T-cell (primary cell): ENCODE measurements at regions not wholly inside any gene's neighbourhood (a gene's known extent, or its start where the extent isn't known, plus 50 kb on each side); places are given as distances from the start of the nearest gene placed in this dataset.

Experiments
- ATAC-seq, 4 experiments: fragments of 200-7000 bp in 3 of 4; fragments of 150-1000 bp in 1 of 4; cut with Tn5 transposase; replicated peaks in 1 of 4; 1 replicate in 3 of 4; 2 replicates in 1 of 4; pipeline ENCODE4 v1.10.0; 2021; ENCODE audit warnings: moderate library complexity in 3 of 4, mild to moderate bottlenecking in 2 of 4, moderate number of reproducible peaks in 1 of 4
- CTCF ChIA-PET, 2 donors: fragments of 300-600 bp; sonication (Branson Sonifier 250); formaldehyde crosslinking; loops; one replicate each; lab custom pipeline; 2022; ENCODE audit warnings: antibody characterized with exemption in 2 of 2; lab: Charles Lee
- POLR2A ChIA-PET, 2 donors: fragments of 300-600 bp; sonication (Branson Sonifier 250); formaldehyde crosslinking; loops; one replicate each; lab custom pipeline; 2022; ENCODE audit warnings: antibody characterized with exemption in 2 of 2; lab: Charles Lee
- DNase-seq, 35 experiments: peaks; one replicate each; pipeline versions ENCODE4 v3.0.0 to v3.0.0-alpha.2; 2013 to 2023
- H3K27ac ChIP-seq: one replicate; pipeline ENCODE4 v1.5.1; 2013; ENCODE audit warnings: low read length
- H3K27me3 ChIP-seq, 2 experiments: replicated peaks in 1 of 2; 1 replicate in 1 of 2; 2 replicates in 1 of 2; pipeline versions ENCODE4 v1.6.1 to v1.7.0; 2013; ENCODE audit warnings: low read length in 1 of 2, mixed read lengths in 1 of 2; ENCODE audit not compliant: control insufficient read depth in 2 of 2, insufficient read depth in 2 of 2; ENCODE audit errors: extremely low read depth in 1 of 2
- H3K36me3 ChIP-seq, 2 donors: 1 replicate in 1 of 2; 2 replicates in 1 of 2; pipeline versions ENCODE4 v1.6.1 to v1.7.0; 2013; ENCODE audit warnings: low read length in 1 of 2; ENCODE audit not compliant: control insufficient read depth in 2 of 2, insufficient read depth in 1 of 2; ENCODE audit errors: extremely low read depth in 1 of 2
- H3K4me1 ChIP-seq, 2 experiments: 1 replicate in 1 of 2; 2 replicates in 1 of 2; pipeline versions ENCODE4 v1.6.1 to v1.7.0; 2013; ENCODE audit warnings: low read length in 2 of 2, mixed read lengths in 1 of 2; ENCODE audit not compliant: insufficient read depth in 2 of 2, control insufficient read depth in 1 of 2; ENCODE audit errors: extremely low read depth in 1 of 2
- H3K4me3 ChIP-seq, 2 donors: 1 replicate in 1 of 2; 2 replicates in 1 of 2; pipeline versions ENCODE4 v1.5.1 to v1.7.0; 2013; ENCODE audit warnings: mild to moderate bottlenecking in 2 of 2, low read length in 1 of 2, moderate library complexity in 1 of 2; ENCODE audit not compliant: control insufficient read depth in 1 of 2; ENCODE audit errors: extremely low read depth in 1 of 2
- H3K9me3 ChIP-seq: 2 replicates; pipeline ENCODE4 v1.7.0; 2013
- H3K27ac Mint-ChIP-seq, 2 donors: one replicate each; pipeline ENCODE4 v1.8.0; 2020 to 2021; ENCODE audit warnings: mild to moderate bottlenecking in 2 of 2, mixed read lengths in 2 of 2
- H3K27me3 Mint-ChIP-seq, 2 donors: one replicate each; pipeline ENCODE4 v1.8.0; 2021 to 2022; ENCODE audit warnings: mixed read lengths in 2 of 2
- H3K36me3 Mint-ChIP-seq: one replicate; pipeline ENCODE4 v1.8.0; 2021; ENCODE audit warnings: mixed read lengths
- H3K4me1 Mint-ChIP-seq, 3 donors: one replicate each; pipeline ENCODE4 v1.8.0; 2020 to 2022; ENCODE audit warnings: mixed read lengths in 3 of 3, mild to moderate bottlenecking in 1 of 3
- H3K4me3 Mint-ChIP-seq, 3 donors: one replicate each; pipeline ENCODE4 v1.8.0; 2020 to 2022; ENCODE audit warnings: mild to moderate bottlenecking in 3 of 3, mixed read lengths in 3 of 3, moderate library complexity in 3 of 3
- H3K9me3 Mint-ChIP-seq, 3 donors: one replicate each; pipeline ENCODE4 v1.8.0; 2020 to 2022; ENCODE audit warnings: mixed read lengths in 3 of 3
- WGBS: methylation state at CpG from one replicate; pipeline ENCODE4 v1.1.5; 2013; ENCODE audit warnings: missing lambda C conversion rate; ENCODE audit not compliant: insufficient coverage; 5-methylcytosine and 5-hydroxymethylcytosine counted together

DNA sequence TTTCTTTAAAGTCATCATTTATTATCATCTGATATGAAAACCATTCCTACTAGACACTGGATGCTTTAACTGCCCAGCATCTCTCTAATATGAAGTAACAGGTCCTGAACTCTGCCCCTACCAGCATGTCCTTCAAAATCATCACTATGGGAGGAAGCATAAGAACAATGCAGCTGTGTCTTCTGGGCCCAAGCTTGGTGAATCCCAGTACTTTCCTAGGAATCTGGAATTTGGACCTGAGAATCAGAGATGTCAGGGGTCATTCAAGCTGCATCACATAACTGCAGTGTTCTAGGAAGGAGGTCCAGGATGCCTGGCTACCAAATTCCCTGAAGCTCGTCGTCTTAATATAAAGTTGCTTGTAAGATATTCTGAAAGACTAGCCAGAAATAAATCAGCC is 182.7 kb downstream of the AHR start:
- no peak overlapping the region for H3K4me3 ChIP-seq
- WGBS = no CpG with 5 or more reads among the region's 2 CpGs
- Mint-ChIP-seq H3K4me1 (no peaks in the 10 kb centered on the region), H3K4me3 (no peak overlapping the region), H3K27ac (no peak overlapping the region), H3K9me3 (no peaks in the 10 kb centered on the region), H3K36me3 (no peaks in the 10 kb centered on the region), H3K27me3 (no peaks in the 10 kb centered on the region)
- H3K9me3 ChIP-seq = no peaks in the 10 kb centered on the region
- POLR2A ChIA-PET = no interaction called here
- CTCF ChIA-PET = no interaction called here
- no peaks in the 10 kb centered on the region for H3K27me3 ChIP-seq
- no peak for ATAC-seq
- no peak overlapping the region for H3K27ac ChIP-seq
- no peak for DNase-seq
- no peaks in the 10 kb centered on the region for H3K4me1 ChIP-seq
- no peaks in the 10 kb centered on the region for H3K36me3 ChIP-seq

DNA sequence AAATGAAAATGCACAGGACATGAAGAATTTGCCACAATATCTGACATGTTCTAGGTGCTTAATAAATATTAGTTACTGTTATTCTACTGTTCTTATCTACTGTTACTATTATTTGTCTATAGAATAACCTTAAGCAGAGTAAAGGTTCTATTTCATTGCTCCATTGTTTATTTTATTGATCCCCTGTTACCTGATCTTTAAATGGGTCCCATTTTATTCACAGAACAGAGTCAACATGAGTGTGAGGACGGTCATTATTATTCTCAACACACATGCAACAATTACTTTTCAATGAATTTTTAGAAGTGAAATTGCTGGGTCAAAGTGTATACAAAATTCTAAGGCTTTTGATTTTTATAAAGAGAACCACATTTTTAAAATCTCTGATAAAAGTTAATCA is 186.9 kb downstream of the AHR start:
- Mint-ChIP-seq H3K36me3 (no peaks in the 10 kb centered on the region), H3K27me3 (no peaks in the 10 kb centered on the region), H3K4me1 (peaks cover under 1 to 18% (median 8%) of the 10 kb centered on the region in 3 donors), H3K4me3 (no peak overlapping the region), H3K9me3 (no peaks in the 10 kb centered on the region), H3K27ac (no peak overlapping the region)
- Histone ChIP-seq H3K4me1 (peaks cover 0 to 8% of the 10 kb centered on the region in 2 experiments), H3K27ac (no peak overlapping the region), H3K9me3 (no peaks in the 10 kb centered on the region), H3K4me3 (no peak overlapping the region), H3K36me3 (no peaks in the 10 kb centered on the region), H3K27me3 (no peaks in the 10 kb centered on the region)
- ChIA-PET POLR2A (no interaction called here), CTCF (no interaction called here)
- ATAC-seq = no peak
- no peak for DNase-seq
- no CpG with 5 or more reads among the region's 1 CpG for WGBS

DNA sequence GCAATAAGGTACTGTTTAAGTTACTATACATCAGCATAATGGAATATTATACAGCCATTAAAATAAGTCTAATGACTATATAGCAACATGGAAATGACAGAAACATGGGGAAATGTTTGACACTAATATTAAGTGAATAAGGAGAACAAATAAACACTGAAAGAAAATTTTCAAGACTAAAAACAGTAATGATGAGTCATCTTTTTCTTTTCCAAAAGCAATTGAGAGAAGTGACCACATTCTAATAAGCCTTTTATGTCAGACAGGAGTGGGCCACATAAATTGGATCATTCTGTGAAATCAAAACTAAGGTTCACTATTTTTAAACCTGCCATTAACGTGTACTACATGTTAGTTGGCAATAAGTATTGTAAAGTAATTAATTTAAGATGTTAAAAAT is 187.5 kb downstream of the AHR start:
- H3K27ac Mint-ChIP-seq = no peak overlapping the region
- no peaks in the 10 kb centered on the region for H3K27me3 Mint-ChIP-seq
- Histone ChIP-seq H3K27ac (no peak overlapping the region), H3K4me3 (no peak overlapping the region), H3K4me1 (peaks cover 0 to 10% of the 10 kb centered on the region in 2 experiments), H3K9me3 (no peaks in the 10 kb centered on the region), H3K27me3 (no peaks in the 10 kb centered on the region), H3K36me3 (no peaks in the 10 kb centered on the region)
- ATAC-seq (no peak), DNase-seq (no peak)
- WGBS = no CpG with 5 or more reads among the region's 1 CpG
- H3K9me3 Mint-ChIP-seq = no peaks in the 10 kb centered on the region
- peaks cover 5 to 24% (median 11%) of the 10 kb centered on the region in 3 donors for H3K4me1 Mint-ChIP-seq
- ChIA-PET CTCF (no interaction called here), POLR2A (no interaction called here)
- H3K4me3 Mint-ChIP-seq = no peak overlapping the region
- no peaks in the 10 kb centered on the region for H3K36me3 Mint-ChIP-seq

DNA sequence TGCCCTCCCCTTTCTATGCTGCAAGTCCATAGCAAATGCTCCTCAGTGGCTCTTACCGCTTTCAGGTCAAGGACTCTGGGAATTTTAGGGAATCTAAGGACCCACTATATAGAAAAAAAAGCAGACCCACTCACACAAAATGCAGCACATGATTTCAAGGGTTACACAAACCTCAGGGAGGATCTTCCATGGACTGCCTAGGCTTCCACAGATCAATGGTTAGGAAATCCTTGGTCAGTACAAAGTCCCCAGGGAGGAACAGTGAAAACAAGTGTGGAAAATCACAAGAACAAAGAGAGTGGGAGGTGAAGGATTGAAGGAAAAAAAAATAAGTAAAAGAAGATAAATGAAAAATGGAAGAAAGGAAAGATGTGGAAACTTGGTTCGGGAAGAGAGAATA is 188.4 kb downstream of the AHR start:
- H3K27me3 Mint-ChIP-seq = no peaks in the 10 kb centered on the region
- no peak for DNase-seq
- peaks cover 6 to 28% (median 13%) of the 10 kb centered on the region in 3 donors for H3K4me1 Mint-ChIP-seq
- ChIA-PET POLR2A (no interaction called here), CTCF (no interaction called here)
- no peaks in the 10 kb centered on the region for H3K9me3 Mint-ChIP-seq
- no peaks in the 10 kb centered on the region for H3K36me3 ChIP-seq
- WGBS = 100% methylated on average over 1 of the region's 2 CpGs
- no peaks in the 10 kb centered on the region for H3K9me3 ChIP-seq
- no peak for ATAC-seq
- no peak overlapping the region for H3K4me3 ChIP-seq
- H3K36me3 Mint-ChIP-seq = no peaks in the 10 kb centered on the region
- H3K27me3 ChIP-seq = no peaks in the 10 kb centered on the region
- H3K27ac Mint-ChIP-seq = no peak overlapping the region
- peaks cover 0 to 10% of the 10 kb centered on the region in 2 experiments for H3K4me1 ChIP-seq
- no peak overlapping the region for H3K27ac ChIP-seq
- no peak overlapping the region for H3K4me3 Mint-ChIP-seq

DNA sequence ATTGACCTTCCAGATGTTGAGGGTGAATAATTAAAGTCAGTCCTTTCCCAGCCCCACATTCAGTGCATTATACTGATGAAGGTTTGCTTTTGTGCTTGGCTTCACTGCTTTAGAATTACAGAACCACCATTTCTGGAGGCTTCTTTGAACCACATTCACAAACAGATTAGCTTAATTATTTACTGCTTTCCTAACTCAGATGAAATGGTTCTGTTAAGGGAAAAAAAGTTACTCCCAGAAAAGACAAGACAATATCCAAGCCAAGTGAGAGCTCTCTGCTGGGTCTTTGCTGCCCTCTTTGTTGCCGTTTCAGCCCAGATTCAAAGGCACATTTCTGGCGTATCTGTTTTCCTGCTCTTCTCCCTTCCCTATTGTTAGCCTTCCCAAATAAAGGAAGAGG is 188.9 kb downstream of the AHR start:
- H3K4me1 ChIP-seq = peaks cover 0 to 10% of the 10 kb centered on the region in 2 experiments
- DNase-seq (no peak), ATAC-seq (no peak)
- no peaks in the 10 kb centered on the region for H3K9me3 Mint-ChIP-seq
- CTCF ChIA-PET = no interaction called here
- no peaks in the 10 kb centered on the region for H3K36me3 ChIP-seq
- peaks cover 6 to 28% (median 13%) of the 10 kb centered on the region in 3 donors for H3K4me1 Mint-ChIP-seq
- 100% methylated on average over 2 of the region's 2 CpGs for WGBS
- H3K4me3 Mint-ChIP-seq = no peak overlapping the region
- POLR2A ChIA-PET = no interaction called here
- no peaks in the 10 kb centered on the region for H3K27me3 Mint-ChIP-seq
- no peaks in the 10 kb centered on the region for H3K27me3 ChIP-seq
- no peaks in the 10 kb centered on the region for H3K9me3 ChIP-seq
- no peak overlapping the region for H3K4me3 ChIP-seq
- H3K36me3 Mint-ChIP-seq = no peaks in the 10 kb centered on the region
- no peak overlapping the region for H3K27ac ChIP-seq
- no peak overlapping the region for H3K27ac Mint-ChIP-seq

DNA sequence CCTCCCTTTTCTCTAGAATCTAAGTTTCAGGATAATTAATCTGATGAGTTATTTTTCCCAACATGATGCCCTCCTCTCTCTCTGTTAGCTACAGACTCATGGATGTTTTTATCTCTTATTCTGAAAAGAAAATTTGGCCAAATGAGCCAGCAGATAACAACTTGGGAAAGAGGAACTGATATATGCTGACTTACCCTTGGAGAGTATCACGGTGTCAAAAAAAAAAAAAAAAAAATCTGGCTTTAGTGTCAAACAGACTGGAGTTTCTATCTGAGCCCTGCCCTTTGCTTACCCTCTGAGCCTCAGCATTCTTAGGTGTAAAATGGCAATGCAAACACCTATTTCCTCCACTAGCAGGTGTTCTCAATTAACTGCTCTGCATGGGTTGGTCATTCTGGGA is 190.4 kb downstream of the AHR start:
- Histone ChIP-seq H3K4me3 (no peak overlapping the region), H3K27me3 (no peaks in the 10 kb centered on the region), H3K27ac (no peak overlapping the region), H3K4me1 (peaks cover 0 to 15% of the 10 kb centered on the region in 2 experiments), H3K9me3 (no peaks in the 10 kb centered on the region), H3K36me3 (no peaks in the 10 kb centered on the region)
- H3K27me3 Mint-ChIP-seq = no peaks in the 10 kb centered on the region
- WGBS = no CpG with 5 or more reads among the region's 1 CpG
- H3K36me3 Mint-ChIP-seq = no peaks in the 10 kb centered on the region
- no peaks in the 10 kb centered on the region for H3K9me3 Mint-ChIP-seq
- ATAC-seq (no peak), DNase-seq (no peak)
- no peak overlapping the region for H3K4me3 Mint-ChIP-seq
- POLR2A ChIA-PET = no interaction called here
- peaks cover 6 to 28% (median 13%) of the 10 kb centered on the region in 3 donors for H3K4me1 Mint-ChIP-seq
- no peak overlapping the region for H3K27ac Mint-ChIP-seq
- CTCF ChIA-PET = no interaction called here

DNA sequence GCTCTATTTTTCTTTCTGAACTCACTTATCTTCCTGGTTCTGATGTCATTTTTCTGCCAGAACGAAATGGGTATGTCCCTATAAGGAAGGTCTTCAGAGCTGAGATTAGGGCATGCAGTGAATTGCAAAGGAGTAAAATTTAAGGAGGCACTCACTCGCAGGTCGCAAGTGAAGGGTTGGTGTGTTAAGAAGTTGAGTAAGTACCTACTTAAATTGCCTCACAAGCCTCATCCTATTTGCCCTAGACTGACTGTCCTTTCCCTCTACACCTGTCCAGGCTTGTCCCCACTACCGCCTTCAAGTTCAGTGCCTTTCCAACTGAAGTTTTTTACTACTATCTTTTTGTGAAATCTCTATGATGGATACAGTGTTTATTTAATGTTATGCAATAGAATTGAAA is 191.5 kb downstream of the AHR start:
- DNase-seq (no peak), ATAC-seq (no peak)
- Histone ChIP-seq H3K27ac (no peak overlapping the region), H3K9me3 (no peaks in the 10 kb centered on the region), H3K27me3 (no peaks in the 10 kb centered on the region), H3K4me1 (peaks cover 0 to 15% of the 10 kb centered on the region in 2 experiments), H3K36me3 (no peaks in the 10 kb centered on the region), H3K4me3 (no peak overlapping the region)
- Mint-ChIP-seq H3K4me1 (peaks cover 6 to 28% (median 13%) of the 10 kb centered on the region in 3 donors), H3K4me3 (no peak overlapping the region), H3K27ac (no peak overlapping the region), H3K9me3 (no peaks in the 10 kb centered on the region), H3K27me3 (no peaks in the 10 kb centered on the region), H3K36me3 (no peaks in the 10 kb centered on the region)
- 60% methylated on average over 1 of the region's 4 CpGs for WGBS
- POLR2A ChIA-PET = interaction anchor here in 1 of 2 donors (0.5 to 0.7 kb wide), 2 partner anchors 517 to 760 kb away, joined by 3 to 4 read pairs; no protein-coding TSS in a partner anchor
- CTCF ChIA-PET = interaction anchor here in 1 of 2 donors (0.6 kb wide), 1 partner anchor 119 kb away, joined by 3 read pairs; no protein-coding TSS in a partner anchor
